HG03066 (cell line): ENCODE measurements at regions not wholly inside any gene's neighbourhood (a gene's known extent, or its start where the extent isn't known, plus 50 kb on each side); places are given as distances from the start of the nearest gene placed in this dataset.

Source experiments
- ATAC-seq: cut with Tn5 transposase; IDR thresholded peaks from one replicate; pipeline ENCODE4 v1.9.1; 2021; ENCODE audit warnings: low read depth; ENCODE audit not compliant: unreplicated experiment

- no peak for ATAC-seq
These were observed 146.2 kb upstream of the MBL2 start for GRCh38 chr10:52918714-52919305.

GRCh38 chr10:52915391-52915790, 142.8 kb upstream of the MBL2 start:
- no peak for ATAC-seq

GRCh38 chr10:52911163-52911562, 138.6 kb upstream of the MBL2 start:
- ATAC-seq, result no peak

GRCh38 chr10:52908478-52908877, 135.9 kb upstream of the MBL2 start:
- no peak for ATAC-seq

GRCh38 chr10:52906046-52906445, 133.5 kb upstream of the MBL2 start:
- no peak for ATAC-seq

GRCh38 chr10:52903397-52903938, 130.9 kb upstream of the MBL2 start:
- no peak for ATAC-seq

- ATAC-seq, result peak; percentile 87
These were observed 128.0 kb upstream of the MBL2 start for GRCh38 chr10:52900593-52900992.

GRCh38 chr10:52897162-52897561, 124.6 kb upstream of the MBL2 start:
- ATAC-seq, result no peak

GRCh38 chr10:52895059-52895458, 122.5 kb upstream of the MBL2 start:
- no peak for ATAC-seq

GRCh38 chr10:52890281-52890680, 117.7 kb upstream of the MBL2 start:
- no peak for ATAC-seq

- ATAC-seq, result no peak
These were observed 117.0 kb upstream of the MBL2 start for GRCh38 chr10:52889611-52890010.

GRCh38 chr10:52883996-52884871, 111.7 kb upstream of the MBL2 start:
- ATAC-seq, result peak; percentile 95

- no peak for ATAC-seq
These were observed 106.7 kb upstream of the MBL2 start for GRCh38 chr10:52879091-52879807.

GRCh38 chr10:52877451-52877850, 104.9 kb upstream of the MBL2 start:
- ATAC-seq, result no peak

- ATAC-seq, result no peak
These were observed 102.8 kb upstream of the MBL2 start for GRCh38 chr10:52875336-52875735.

- ATAC-seq, result no peak
These were observed 102.0 kb upstream of the MBL2 start for GRCh38 chr10:52874581-52874980.

GRCh38 chr10:52871191-52871843, 98.7 kb upstream of the MBL2 start:
- no peak for ATAC-seq

- no peak for ATAC-seq
These were observed 98.0 kb upstream of the MBL2 start for GRCh38 chr10:52870562-52870961.

GRCh38 chr10:52869864-52870263, 97.3 kb upstream of the MBL2 start:
- ATAC-seq, result no peak

- no peak for ATAC-seq
These were observed 92.6 kb upstream of the MBL2 start for GRCh38 chr10:52865213-52865612.
